GM18517 (cell line): ENCODE measurements at regions not wholly inside any gene's neighbourhood (a gene's known extent, or its start where the extent isn't known, plus 50 kb on each side); places are given as distances from the start of the nearest gene placed in this dataset.
"Not testable (repeated sequence)": the region's sequence is repeated elsewhere in the genome, so short reads cannot be mapped to it uniquely, and the experiment has no call there.

ENCODE experiments used
- ATAC-seq: cut with Tn5 transposase; IDR thresholded peaks from one replicate; pipeline ENCODE4 v1.9.1; 2021; ENCODE audit warnings: mild to moderate bottlenecking, moderate library complexity; ENCODE audit not compliant: unreplicated experiment

GRCh38 chr6:67804808-67805207 lies 830.3 kb upstream of the ADGRB3 start:
- ATAC-seq, result not testable (repeated sequence)

- no peak for ATAC-seq
Observed at GRCh38 chr6:67802771-67803170, 832.3 kb upstream of the ADGRB3 start.

DNA sequence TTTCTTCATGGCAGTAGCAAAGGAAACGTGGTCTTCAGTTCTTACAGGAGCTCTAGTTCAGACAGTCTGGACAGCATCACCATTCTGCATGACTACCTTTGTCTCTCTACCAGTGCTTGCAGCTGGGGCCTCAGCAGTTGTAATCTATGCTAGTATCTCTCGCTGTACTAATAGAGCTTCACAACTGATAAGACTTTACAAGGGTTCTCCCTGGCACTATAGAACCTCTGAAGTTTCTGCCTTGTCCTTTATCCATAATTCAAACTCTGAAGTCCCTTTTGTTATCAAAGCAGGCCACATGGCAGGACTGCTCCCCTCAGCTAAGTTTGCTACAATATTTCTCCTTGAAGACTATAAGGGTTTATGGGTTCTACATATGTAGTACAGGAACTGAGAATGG lies 842.1 kb upstream of the ADGRB3 start:
- no peak for ATAC-seq

DNA sequence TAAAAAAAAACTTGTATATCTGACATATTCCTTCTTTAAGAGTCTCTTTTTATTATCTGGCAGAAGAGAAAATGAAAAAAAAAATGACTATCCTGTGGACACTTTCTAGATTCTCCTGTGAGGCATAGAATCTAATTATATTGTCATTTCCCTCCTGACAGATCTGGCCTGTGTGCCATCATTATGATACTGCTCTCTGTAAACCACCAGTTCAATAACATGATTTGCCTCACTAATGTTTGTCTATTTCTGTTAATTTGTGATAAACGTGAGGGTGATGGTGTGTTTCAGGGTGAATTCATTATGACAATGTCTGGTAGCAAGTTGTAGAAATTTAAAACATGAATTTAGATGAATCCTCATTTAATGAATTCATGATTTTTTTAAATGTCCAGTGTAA lies 844.5 kb upstream of the ADGRB3 start:
- ATAC-seq, result no peak

DNA sequence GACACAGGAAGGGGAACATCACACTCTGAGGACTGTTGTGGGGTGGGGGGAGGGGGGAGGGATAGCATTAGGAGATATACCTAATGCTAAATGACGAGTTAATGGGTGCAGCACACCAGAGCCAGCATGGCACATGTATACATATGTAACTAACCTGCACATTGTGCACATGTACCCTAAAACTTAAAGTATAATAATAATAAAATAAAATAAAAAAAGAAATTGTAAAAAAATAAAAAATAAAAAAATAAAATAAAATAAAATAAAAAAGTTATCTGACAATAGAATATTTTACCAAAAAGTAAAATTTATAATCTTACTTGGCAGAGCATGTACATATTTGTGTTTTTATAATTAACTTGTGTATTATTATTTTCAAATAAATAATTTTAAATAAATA lies 848.0 kb upstream of the ADGRB3 start:
- ATAC-seq, result not testable (repeated sequence)

DNA sequence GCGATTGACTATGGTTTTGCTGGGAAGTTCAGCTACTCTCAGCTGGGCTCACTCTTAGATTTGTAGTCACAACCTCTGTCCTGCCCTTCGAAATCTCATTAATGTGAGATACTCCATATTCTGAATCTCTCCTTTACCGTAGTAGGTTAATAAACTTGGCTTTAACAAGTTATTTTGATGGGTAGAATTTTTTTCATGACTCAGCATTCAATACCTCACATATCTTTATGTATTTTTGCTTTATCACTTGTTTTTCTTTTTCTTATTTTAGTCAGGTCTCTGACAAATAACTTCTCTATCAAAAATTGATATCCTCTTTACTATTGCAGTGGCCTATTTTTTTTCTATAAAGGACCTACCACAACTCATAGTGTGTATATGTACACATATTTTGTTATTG lies 855.2 kb upstream of the ADGRB3 start:
- no peak for ATAC-seq

GRCh38 chr6:67775333-67775732 lies 859.7 kb upstream of the ADGRB3 start:
- no peak for ATAC-seq

GRCh38 chr6:67768972-67769371 lies 866.1 kb upstream of the ADGRB3 start:
- no peak for ATAC-seq

- ATAC-seq, result not testable (repeated sequence)
Observed at GRCh38 chr6:67767046-67767822, 867.8 kb upstream of the ADGRB3 start.

- no peak for ATAC-seq
Observed at GRCh38 chr6:67766057-67766456, 869.0 kb upstream of the ADGRB3 start.

- no peak for ATAC-seq
Observed at GRCh38 chr6:67759001-67759400, 876.1 kb upstream of the ADGRB3 start.

- ATAC-seq, result no peak
Observed at GRCh38 chr6:67757465-67758033, 877.5 kb upstream of the ADGRB3 start.

DNA sequence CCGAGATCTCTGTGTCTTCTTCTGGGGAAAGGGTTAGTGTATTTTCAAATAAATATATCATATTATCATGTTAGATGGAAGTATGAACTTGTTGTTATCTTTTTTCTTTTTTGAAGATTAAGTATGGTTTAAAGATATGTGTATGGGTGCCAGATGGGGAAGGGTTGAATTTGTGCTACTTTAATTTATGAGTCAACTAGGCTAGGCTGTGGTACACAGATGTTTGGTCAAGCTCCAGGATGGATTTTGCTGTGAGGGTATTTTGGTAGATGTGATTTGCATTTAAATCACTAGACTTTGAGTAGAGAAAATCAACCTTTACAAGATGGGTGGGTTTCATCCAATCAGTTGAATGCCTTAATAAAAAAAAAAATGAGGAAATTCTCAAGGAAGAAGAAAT lies 886.6 kb upstream of the ADGRB3 start:
- ATAC-seq, result no peak

- no peak for ATAC-seq
Observed at GRCh38 chr6:67736816-67737215, 898.3 kb upstream of the ADGRB3 start.

GRCh38 chr6:67736161-67736560 lies 898.9 kb upstream of the ADGRB3 start:
- no peak for ATAC-seq

DNA sequence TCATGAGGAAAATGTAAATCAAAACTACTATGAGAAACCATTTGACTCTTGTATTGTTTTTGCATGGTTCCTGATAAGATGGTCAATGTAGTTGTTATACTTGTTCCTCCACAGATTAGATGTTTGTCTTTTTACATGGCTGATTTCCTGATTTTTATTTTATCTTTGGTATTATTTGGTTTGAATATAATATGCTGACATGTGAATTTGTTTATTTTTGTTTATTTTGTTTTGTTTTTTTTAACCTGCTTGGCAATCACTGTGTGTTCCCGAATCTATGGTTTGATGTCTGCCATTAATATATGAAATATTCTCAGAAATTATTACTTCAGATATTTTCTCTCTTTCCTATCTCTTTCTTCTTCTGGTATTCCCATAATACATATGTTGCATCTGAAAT lies 899.5 kb upstream of the ADGRB3 start:
- no peak for ATAC-seq

- no peak for ATAC-seq
Observed at GRCh38 chr6:67722861-67723261, 912.2 kb upstream of the ADGRB3 start.

DNA sequence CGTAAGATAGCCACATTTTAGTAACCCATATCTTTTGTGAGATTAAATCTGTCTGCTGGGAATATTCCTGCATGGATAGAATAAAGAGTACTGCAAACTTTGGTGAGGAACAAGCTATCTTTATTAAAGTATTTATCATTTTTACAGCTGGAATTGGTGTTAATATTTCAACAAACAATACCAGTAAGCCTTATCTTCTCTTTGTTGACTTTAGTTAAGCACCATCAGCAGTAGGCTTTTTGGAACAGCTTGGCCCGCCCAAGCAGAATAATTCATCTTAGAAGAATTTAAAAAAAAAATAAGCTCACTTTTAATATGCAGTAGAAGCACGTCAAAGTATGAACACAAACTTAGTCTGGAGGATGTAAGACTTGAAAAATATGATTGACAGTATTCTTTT lies 917.8 kb upstream of the ADGRB3 start:
- ATAC-seq, result no peak

GRCh38 chr6:67706388-67706787 lies 928.7 kb upstream of the ADGRB3 start:
- no peak for ATAC-seq

- ATAC-seq, result no peak
Observed at GRCh38 chr6:67698534-67698933, 936.5 kb upstream of the ADGRB3 start.

GRCh38 chr6:67694127-67694526 lies 941.0 kb upstream of the ADGRB3 start:
- no peak for ATAC-seq

DNA sequence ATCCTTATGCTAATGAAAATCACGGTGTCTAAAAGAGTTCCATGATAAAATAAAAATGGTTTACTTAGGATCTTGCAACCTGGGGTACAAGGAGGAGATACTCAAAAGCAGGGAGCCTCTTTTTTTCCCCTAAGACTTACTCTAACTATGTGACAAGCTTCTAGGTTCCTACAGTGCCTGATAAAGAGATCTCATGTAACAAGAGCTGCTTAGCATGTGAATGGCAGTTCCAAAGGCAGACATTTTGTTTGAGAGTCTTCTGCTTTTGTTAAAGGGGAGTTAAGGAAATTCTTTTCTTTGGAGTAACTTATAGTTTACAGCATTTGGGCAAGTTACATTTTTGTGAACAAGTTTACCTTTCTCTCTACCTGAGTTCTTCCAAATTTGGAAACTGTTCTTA lies 945.8 kb upstream of the ADGRB3 start:
- no peak for ATAC-seq

DNA sequence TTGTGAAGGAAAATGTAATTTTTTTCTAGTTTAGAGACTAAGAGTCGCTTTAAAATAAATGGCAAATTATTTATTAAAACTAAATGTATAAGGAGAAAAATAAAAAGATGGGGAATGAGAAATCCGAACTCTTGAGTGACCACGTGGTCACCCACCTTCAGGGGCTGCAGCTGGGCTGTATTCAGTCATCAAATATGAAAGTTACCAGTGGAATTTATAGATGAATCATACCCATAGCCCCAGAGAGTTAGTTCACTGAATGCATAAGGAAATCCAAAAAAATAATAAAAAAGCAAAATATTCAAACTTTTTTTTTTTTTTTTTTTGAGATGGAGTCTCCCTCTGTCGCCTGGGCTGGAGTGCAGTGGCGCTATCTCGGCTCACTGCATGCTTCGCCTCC lies 947.7 kb upstream of the ADGRB3 start:
- ATAC-seq, result no peak
